MM.1S (cell line): ENCODE measurements at regions not wholly inside any gene's neighbourhood (a gene's known extent, or its start where the extent isn't known, plus 50 kb on each side); places are given as distances from the start of the nearest gene placed in this dataset.
"Not testable (repeated sequence)": the region's sequence is repeated elsewhere in the genome, so short reads cannot be mapped to it uniquely, and the experiment has no call there.

Experiments used
- EZH2 ChIP-seq: fragments of 300-600 bp; sonication (generic); optimal IDR thresholded peaks from 2 replicates; pipeline ENCODE3; 2017; ENCODE audit warnings: low read depth, mild to moderate bottlenecking, antibody characterized with exemption, low read length, mixed read lengths
- EZH2phosphoT487 ChIP-seq: fragments of 300-600 bp; sonication (generic); IDR thresholded peaks from 2 replicates; pipeline ENCODE4 v1.6.1; 2018; ENCODE audit warnings: antibody characterized with exemption, low read length
- TF ChIP-seq, protein P1 (sequence below): fragments of 300-600 bp; sonication (generic); IDR thresholded peaks from 2 replicates; pipeline ENCODE4 v1.5.1; 2016; ENCODE audit warnings: antibody characterized with exemption, low read length, mixed read lengths

DNA sequence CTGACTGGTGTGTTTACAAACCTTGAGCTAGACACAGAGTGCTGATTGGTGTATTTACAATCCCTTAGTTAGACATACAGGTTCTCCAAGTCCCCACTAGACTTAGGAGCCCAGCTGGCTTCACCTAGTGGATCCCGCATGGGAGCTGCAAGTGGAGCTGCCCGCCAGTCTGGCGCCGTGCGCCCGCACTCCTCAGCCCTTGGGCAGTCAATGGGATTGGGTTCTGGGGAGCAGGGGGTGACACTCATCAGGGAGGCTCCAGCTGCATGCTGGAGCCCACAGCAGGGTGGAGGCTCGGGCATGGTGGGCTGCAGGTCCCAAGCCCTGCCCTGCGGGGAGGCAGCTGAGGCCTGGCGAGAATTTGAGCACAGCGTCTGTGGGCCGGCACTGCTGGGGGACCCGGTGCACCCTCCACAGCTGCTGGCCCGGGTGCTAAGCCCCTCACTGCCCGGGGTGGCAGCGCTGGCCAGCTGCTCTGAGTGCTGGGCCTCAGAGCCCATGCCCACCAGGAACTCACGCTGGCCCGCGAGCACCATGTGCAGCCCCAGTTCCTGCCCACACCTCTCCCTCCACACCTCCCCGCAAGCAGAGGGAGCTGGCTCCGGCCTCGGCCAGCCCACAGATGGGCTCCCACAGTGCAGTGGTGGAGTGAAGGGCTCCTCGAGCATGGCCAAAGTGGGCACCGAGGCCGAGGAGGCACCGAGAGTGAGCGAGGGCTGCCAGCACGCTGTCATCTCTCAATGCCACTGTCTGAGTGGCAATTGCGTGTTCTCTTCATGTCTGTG, 290.6 kb upstream of the RGPD4 start:
- TF ChIP-seq EZH2phosphoT487, EZH2: not testable (repeated sequence)
- TF ChIP-seq, protein P1, sequence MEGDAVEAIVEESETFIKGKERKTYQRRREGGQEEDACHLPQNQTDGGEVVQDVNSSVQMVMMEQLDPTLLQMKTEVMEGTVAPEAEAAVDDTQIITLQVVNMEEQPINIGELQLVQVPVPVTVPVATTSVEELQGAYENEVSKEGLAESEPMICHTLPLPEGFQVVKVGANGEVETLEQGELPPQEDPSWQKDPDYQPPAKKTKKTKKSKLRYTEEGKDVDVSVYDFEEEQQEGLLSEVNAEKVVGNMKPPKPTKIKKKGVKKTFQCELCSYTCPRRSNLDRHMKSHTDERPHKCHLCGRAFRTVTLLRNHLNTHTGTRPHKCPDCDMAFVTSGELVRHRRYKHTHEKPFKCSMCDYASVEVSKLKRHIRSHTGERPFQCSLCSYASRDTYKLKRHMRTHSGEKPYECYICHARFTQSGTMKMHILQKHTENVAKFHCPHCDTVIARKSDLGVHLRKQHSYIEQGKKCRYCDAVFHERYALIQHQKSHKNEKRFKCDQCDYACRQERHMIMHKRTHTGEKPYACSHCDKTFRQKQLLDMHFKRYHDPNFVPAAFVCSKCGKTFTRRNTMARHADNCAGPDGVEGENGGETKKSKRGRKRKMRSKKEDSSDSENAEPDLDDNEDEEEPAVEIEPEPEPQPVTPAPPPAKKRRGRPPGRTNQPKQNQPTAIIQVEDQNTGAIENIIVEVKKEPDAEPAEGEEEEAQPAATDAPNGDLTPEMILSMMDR, result not testable (repeated sequence)
